Psoas muscle (tissue), 7 donors: ENCODE measurements at regions not wholly inside any gene's neighbourhood (a gene's known extent, or its start where the extent isn't known, plus 50 kb on each side); places are given as distances from the start of the nearest gene placed in this dataset.
A peak's percentile ranks its signal among the peaks of the same experiment; 100 is the strongest.

Experiments used
- ATAC-seq, 4 donors: fragments of 200-7000 bp; cut with Tn5 transposase; one replicate each; pipeline ENCODE4 v1.9.1; 2020; ENCODE audit warnings: moderate library complexity in 3 of 4, mild to moderate bottlenecking in 2 of 4
- DNase-seq, 2 donors: peaks; one replicate each; pipeline ENCODE4 v3.0.0-alpha.2; 2020
- H3K27ac ChIP-seq: fragments of 200-600 bp; one replicate; pipeline ENCODE4 v1.8.0; 2022
- H3K27me3 ChIP-seq, 3 donors: fragments of 200-600 bp in 1 of 3; one replicate each; pipeline versions ENCODE4 v1.6.1 to v1.8.0; 2013 to 2022; ENCODE audit warnings: low read length in 2 of 3, mild to moderate bottlenecking in 2 of 3, moderate library complexity in 1 of 3; ENCODE audit not compliant: insufficient read depth in 3 of 3
- H3K36me3 ChIP-seq, 2 donors: fragments of 200-600 bp in 1 of 2; one replicate each; pipeline versions ENCODE4 v1.6.1 to v1.8.0; 2013 to 2022; ENCODE audit warnings: low read depth in 1 of 2, mild to moderate bottlenecking in 1 of 2, moderate library complexity in 1 of 2; ENCODE audit not compliant: insufficient read depth in 1 of 2
- H3K4me1 ChIP-seq: fragments of 200-600 bp; one replicate; pipeline ENCODE4 v1.8.0; 2022
- H3K4me3 ChIP-seq: fragments of 200-600 bp; one replicate; pipeline ENCODE4 v1.8.0; 2022; ENCODE audit warnings: mild to moderate bottlenecking
- H3K9me3 ChIP-seq: fragments of 200-600 bp; one replicate; pipeline ENCODE4 v1.8.0; 2022
- CTCF ChIP-seq: fragments of 200-600 bp; IDR thresholded peaks from one replicate; pipeline ENCODE4 v1.8.0; 2022; ENCODE audit warnings: antibody characterized with exemption
- WGBS, 3 donors: extraction: QIAGEN DNeasy Blood & Tissue Kit; methylation state at CpG; one replicate each; pipeline versions ENCODE4 v1.1.6 to v1.1.7; 2013; 5-methylcytosine and 5-hydroxymethylcytosine counted together
- intact Hi-C, 2 donors: fragments of 100-400 bp; cut with DNase I; formaldehyde crosslinking; loops; one replicate each; pipeline versions ENCODE4 v1.11.0 to v1.14.2; 2022
- donor health status: healthy with polysubstance abuse.
- donor health status: DM: no; HTN: no; CAD: no; lungs with moderate emphysema.
- donor health status: Bipolar disorder and iron deficiency.
- donor health status: healthy.
- donor health status: DM: yes; HTN: yes; CAD: no.
- donor health status: DM: no; HTN: no; CAD: no.
- donor health status: DM: yes; HTN: yes; CAD: no.

DNA sequence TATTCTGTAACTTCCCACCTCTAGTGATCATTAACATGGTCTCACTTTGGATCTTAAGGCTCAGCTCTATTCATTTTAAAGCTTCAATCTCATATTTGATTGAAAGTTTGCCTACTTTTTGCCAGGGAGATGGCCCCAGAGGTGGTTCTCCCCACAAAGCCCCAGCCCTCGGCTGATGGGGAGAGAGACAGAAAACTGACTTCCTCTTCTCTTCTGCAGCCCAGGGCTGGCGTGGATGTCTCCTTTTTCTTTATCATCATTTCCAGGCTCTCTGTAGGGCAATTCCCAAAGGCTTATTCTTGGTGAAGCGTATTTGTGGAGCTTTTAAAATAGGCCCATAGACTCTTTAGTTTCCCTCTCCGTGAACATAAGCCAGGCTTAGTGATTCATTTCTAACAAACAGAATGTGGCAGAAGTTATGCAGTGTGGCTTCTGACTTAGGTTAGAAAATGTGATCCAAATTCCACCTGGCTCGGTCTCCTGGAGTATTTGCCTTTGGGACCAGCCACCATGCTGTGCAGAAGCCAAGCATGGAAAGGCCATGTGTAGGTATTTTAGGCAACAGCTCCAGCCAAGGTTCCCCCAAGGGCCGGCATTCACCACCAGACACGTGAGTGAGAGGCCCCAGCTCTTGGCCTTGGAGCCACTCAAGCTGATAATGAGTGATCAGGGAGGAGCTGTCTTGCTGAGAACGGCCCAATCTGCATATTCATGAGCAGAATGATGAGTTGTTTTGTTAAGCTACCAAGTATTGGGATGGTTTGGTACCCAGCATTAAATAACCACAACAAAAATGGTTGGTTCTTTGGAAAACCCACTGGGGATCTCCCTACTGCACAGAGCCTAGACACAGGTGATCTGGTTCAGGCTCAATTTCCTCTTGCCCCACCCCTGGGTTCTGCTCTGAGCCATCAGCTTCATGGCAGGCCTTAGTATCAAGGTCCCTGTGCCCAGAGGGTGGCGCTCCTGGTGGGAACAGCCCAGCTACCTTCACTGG is 353.2 kb upstream of the PROK2 start:
- Histone ChIP-seq H3K4me1 (no peaks in the 10 kb centered on the region), H3K27ac (no peak overlapping the region), H3K27me3 (peaks cover 0 to 2% (median 0%) of the 10 kb centered on the region in 3 donors), H3K36me3 (no peaks in the 10 kb centered on the region), H3K9me3 (no peaks in the 10 kb centered on the region), H3K4me3 (no peak overlapping the region)
- intact Hi-C loops = no loop called here
- no peak for TF ChIP-seq CTCF
- WGBS, 3 donors = 50 to 60% (median 50%) methylated on average over 9 of the region's 9 CpGs
- DNase-seq (no peak), ATAC-seq (peak in 3 of 4 donors; percentile 9 to 55 (median 35))

- H3K4me1 ChIP-seq = no peaks in the 10 kb centered on the region
- no peak for TF ChIP-seq CTCF
Measured at GRCh38 chr3:72135636-72136035, 350.7 kb upstream of the PROK2 start.

GRCh38 chr3:72134989-72135451 is 350.1 kb upstream of the PROK2 start:
- ATAC-seq = no peak
- DNase-seq = no peak
- H3K4me3 ChIP-seq = no peak overlapping the region
- peaks cover 2% of the 10 kb centered on the region for H3K4me1 ChIP-seq
- no peak overlapping the region for H3K27ac ChIP-seq
- WGBS, 3 donors = 55 to 73% (median 58%) methylated on average over 6 of the region's 6 CpGs
- intact Hi-C loops = no loop called here
- H3K9me3 ChIP-seq = no peaks in the 10 kb centered on the region
- no peak for TF ChIP-seq CTCF
- no peaks in the 10 kb centered on the region for H3K36me3 ChIP-seq
- H3K27me3 ChIP-seq = peaks cover 0 to 2% (median 0%) of the 10 kb centered on the region in 3 donors

More at GRCh38 chr3:72135636-72136035, 350.7 kb upstream of the PROK2 start:
- intact Hi-C loops = no loop called here
- H3K27me3 ChIP-seq = peaks cover 0 to 2% (median 0%) of the 10 kb centered on the region in 3 donors
- DNase-seq (no peak), ATAC-seq (no peak)
- no peaks in the 10 kb centered on the region for H3K9me3 ChIP-seq
- 78 to 85% (median 81%) methylated on average over 5 of the region's 5 CpGs for whole genome bisulfite sequencing, 3 donors
- no peak overlapping the region for H3K4me3 ChIP-seq
- no peaks in the 10 kb centered on the region for H3K36me3 ChIP-seq
- H3K27ac ChIP-seq = no peak overlapping the region

GRCh38 chr3:72133329-72134011 is 348.5 kb upstream of the PROK2 start:
- no peaks in the 10 kb centered on the region for H3K36me3 ChIP-seq
- TF ChIP-seq CTCF = no peak
- H3K4me3 ChIP-seq = no peak overlapping the region
- intact Hi-C loops = no loop called here
- H3K27me3 ChIP-seq = peaks cover 0 to 2% (median 0%) of the 10 kb centered on the region in 3 donors
- DNase-seq = no peak
- WGBS, 3 donors = 75 to 83% (median 77%) methylated on average over 7 of the region's 7 CpGs
- no peak for ATAC-seq
- no peak overlapping the region for H3K27ac ChIP-seq
- no peaks in the 10 kb centered on the region for H3K9me3 ChIP-seq
- H3K4me1 ChIP-seq = peaks cover 16% of the 10 kb centered on the region
